ENCODE measurements at regions not wholly inside any gene's neighbourhood (a gene's known extent, or its start where the extent isn't known, plus 50 kb on each side); places are given as distances from the start of the nearest gene placed in this dataset.

DNA sequence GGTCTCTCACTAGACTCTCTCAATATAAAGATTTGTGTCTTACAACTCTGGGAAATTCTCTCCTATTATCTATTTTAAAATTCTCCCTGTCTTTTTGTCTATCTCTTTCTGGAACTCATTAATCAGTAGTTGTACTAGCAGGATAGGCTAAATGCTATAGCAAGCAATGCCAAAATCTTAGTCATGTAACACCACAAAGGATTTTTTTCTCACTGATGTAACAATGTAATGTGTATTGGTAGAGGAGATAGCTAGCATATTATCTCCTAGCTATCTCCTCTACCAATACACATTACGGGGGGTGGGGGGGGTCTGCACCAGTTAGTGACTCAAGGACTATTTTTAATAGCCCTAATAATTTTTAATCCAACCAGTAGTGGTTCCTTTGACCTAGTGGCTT, 225.4 kb downstream of the KLHL28 start (continued):
- TF ChIP-seq, protein P1, sequence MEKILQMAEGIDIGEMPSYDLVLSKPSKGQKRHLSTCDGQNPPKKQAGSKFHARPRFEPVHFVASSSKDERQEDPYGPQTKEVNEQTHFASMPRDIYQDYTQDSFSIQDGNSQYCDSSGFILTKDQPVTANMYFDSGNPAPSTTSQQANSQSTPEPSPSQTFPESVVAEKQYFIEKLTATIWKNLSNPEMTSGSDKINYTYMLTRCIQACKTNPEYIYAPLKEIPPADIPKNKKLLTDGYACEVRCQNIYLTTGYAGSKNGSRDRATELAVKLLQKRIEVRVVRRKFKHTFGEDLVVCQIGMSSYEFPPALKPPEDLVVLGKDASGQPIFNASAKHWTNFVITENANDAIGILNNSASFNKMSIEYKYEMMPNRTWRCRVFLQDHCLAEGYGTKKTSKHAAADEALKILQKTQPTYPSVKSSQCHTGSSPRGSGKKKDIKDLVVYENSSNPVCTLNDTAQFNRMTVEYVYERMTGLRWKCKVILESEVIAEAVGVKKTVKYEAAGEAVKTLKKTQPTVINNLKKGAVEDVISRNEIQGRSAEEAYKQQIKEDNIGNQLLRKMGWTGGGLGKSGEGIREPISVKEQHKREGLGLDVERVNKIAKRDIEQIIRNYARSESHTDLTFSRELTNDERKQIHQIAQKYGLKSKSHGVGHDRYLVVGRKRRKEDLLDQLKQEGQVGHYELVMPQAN (IDR thresholded peaks at IDR 0.05; ENCODE audit: borderline replicate concordance) = no peak
- TF ChIP-seq, protein P2, sequence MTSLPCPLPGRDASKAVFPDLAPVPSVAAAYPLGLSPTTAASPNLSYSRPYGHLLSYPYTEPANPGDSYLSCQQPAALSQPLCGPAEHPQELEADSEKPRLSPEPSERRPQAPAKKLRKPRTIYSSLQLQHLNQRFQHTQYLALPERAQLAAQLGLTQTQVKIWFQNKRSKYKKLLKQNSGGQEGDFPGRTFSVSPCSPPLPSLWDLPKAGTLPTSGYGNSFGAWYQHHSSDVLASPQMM (CRISPR knock-in tag; IDR thresholded peaks at IDR 0.05) = no peak
- TF ChIP-seq MEF2A (IDR thresholded peaks at IDR 0.05; ENCODE audit: control insufficient read depth, low read depth, low read length) = no peak
- TF ChIP-seq SMAD4 (CRISPR knock-in tag; conservative IDR thresholded peaks at IDR 0.05) = no peak
- TF ChIP-seq TEAD2 (tag; IDR thresholded peaks at IDR 0.05) = no peak
- TF ChIP-seq EP400 (IDR thresholded peaks at IDR 0.05) = no peak
- TF ChIP-seq PTTG1 (tag; IDR thresholded peaks at IDR 0.05; ENCODE audit: low read depth) = no peak
- TF ChIP-seq, protein P3, sequence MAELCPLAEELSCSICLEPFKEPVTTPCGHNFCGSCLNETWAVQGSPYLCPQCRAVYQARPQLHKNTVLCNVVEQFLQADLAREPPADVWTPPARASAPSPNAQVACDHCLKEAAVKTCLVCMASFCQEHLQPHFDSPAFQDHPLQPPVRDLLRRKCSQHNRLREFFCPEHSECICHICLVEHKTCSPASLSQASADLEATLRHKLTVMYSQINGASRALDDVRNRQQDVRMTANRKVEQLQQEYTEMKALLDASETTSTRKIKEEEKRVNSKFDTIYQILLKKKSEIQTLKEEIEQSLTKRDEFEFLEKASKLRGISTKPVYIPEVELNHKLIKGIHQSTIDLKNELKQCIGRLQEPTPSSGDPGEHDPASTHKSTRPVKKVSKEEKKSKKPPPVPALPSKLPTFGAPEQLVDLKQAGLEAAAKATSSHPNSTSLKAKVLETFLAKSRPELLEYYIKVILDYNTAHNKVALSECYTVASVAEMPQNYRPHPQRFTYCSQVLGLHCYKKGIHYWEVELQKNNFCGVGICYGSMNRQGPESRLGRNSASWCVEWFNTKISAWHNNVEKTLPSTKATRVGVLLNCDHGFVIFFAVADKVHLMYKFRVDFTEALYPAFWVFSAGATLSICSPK (IDR thresholded peaks at IDR 0.05; ENCODE audit: borderline replicate concordance) = no peak

All from K562 (cell line).